ENCODE measurements at regions not wholly inside any gene's neighbourhood (a gene's known extent, or its start where the extent isn't known, plus 50 kb on each side); places are given as distances from the start of the nearest gene placed in this dataset.

DNA sequence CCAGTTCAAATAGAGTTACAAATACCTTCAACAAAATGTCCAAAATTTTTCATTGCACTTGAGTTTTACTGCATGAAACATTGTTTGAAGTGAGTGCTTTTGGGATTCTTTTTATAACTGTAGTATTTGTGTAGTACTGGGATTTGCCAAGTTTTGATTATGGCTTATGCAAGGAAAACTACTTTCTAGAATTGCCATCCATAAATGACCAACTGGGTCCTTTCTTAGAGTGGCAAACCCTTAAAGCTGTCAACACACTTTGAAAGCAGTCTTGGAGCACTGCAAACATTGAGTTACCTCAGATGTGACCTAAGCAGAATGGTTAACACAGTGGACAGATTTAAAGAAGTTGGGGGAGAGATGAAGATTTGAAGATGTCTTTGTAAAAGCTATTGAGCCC is 379.6 kb upstream of the ZNF608 start:
- Mint-ChIP-seq H3K27me3 (no peaks in the 10 kb centered on the region), H3K27ac (no peak overlapping the region), H3K4me3 (ENCODE audit: low read depth) (no peak overlapping the region)

DNA sequence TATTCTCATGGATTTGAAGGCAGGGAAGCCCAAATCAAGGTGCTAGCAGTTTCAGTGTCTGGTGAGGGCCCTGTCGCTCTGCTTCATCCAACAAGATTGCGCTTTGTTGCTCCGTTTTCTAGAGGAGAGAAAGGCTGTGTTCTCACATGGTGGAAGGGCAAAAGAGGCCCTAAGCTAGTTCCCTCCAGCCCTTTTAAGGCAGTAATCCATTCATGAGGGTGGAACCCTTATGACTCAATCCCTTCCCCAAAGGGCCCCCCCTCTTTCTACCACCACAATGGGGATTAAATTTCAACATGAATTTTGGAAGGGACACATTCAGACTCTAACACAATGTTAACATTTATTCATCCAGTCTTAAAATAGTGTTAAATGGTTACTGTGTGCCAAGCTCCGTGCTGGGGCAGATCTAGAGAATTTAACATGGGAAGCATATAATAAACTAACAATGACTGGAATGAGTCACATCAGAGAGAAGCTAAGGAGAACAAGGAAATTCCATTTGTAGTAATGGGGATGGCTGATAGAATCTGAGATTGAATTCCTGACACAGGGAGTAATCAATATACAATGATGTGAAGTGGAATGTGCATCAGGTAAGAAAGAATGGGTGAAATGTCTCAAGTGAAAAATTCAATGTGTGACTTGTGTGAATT is 382.8 kb upstream of the ZNF608 start:
- Mint-ChIP-seq H3K4me3 (ENCODE audit: low read depth) (no peak overlapping the region), H3K36me3 (ENCODE audit: insufficient read depth) (peaks cover 2% of the 10 kb centered on the region), H3K9me3 (ENCODE audit: low read depth) (peaks cover 6% of the 10 kb centered on the region), H3K27ac (no peak overlapping the region), H3K27me3 (no peaks in the 10 kb centered on the region), H3K4me1 (ENCODE audit: low read depth) (peaks cover 10% of the 10 kb centered on the region)
- no peak for DNase-seq (ENCODE audit: low spot score, unreplicated experiment)
- TF ChIP-seq, protein P1, sequence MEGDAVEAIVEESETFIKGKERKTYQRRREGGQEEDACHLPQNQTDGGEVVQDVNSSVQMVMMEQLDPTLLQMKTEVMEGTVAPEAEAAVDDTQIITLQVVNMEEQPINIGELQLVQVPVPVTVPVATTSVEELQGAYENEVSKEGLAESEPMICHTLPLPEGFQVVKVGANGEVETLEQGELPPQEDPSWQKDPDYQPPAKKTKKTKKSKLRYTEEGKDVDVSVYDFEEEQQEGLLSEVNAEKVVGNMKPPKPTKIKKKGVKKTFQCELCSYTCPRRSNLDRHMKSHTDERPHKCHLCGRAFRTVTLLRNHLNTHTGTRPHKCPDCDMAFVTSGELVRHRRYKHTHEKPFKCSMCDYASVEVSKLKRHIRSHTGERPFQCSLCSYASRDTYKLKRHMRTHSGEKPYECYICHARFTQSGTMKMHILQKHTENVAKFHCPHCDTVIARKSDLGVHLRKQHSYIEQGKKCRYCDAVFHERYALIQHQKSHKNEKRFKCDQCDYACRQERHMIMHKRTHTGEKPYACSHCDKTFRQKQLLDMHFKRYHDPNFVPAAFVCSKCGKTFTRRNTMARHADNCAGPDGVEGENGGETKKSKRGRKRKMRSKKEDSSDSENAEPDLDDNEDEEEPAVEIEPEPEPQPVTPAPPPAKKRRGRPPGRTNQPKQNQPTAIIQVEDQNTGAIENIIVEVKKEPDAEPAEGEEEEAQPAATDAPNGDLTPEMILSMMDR (IDR thresholded peaks at IDR 0.05; ENCODE audit: unreplicated experiment) = no peak

More for the DNA sequence above, 379.6 kb upstream of the ZNF608 start:
- Mint-ChIP-seq H3K36me3 (ENCODE audit: insufficient read depth) (peaks cover 1% of the 10 kb centered on the region), H3K4me1 (ENCODE audit: low read depth) (peaks cover 9% of the 10 kb centered on the region), H3K9me3 (ENCODE audit: low read depth) (peaks cover 6% of the 10 kb centered on the region)
- TF ChIP-seq, protein P1 (IDR thresholded peaks at IDR 0.05; ENCODE audit: unreplicated experiment) = no peak
- no peak for DNase-seq (ENCODE audit: low spot score, unreplicated experiment)

DNA sequence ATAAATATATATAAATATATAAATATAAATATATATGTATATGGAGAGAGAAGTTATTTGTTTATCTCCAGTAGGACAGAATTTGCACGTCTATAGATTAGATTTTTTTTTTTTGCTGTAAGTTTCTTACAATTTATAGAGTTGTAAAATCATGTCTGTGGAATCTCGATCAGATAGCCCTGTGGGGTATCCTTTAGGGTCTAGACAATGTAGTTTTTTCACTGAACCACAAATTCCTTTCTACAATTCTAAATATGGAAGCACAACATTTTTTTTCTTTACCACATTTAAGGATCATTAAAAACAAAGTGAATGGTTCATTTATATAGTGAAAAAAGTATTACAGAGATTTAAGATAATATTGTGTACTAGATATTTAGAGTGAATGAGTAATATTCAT is 384.2 kb upstream of the ZNF608 start:
- no peak for DNase-seq (ENCODE audit: low spot score, unreplicated experiment)
- H3K36me3 Mint-ChIP-seq (ENCODE audit: insufficient read depth) = peaks cover 2% of the 10 kb centered on the region
- no peaks in the 10 kb centered on the region for H3K27me3 Mint-ChIP-seq
- peaks cover 6% of the 10 kb centered on the region for H3K9me3 Mint-ChIP-seq (ENCODE audit: low read depth)
- no peak overlapping the region for H3K4me3 Mint-ChIP-seq (ENCODE audit: low read depth)
- TF ChIP-seq, protein P1 (IDR thresholded peaks at IDR 0.05; ENCODE audit: unreplicated experiment) = no peak
- peaks cover 13% of the 10 kb centered on the region for H3K4me1 Mint-ChIP-seq (ENCODE audit: low read depth)
- H3K27ac Mint-ChIP-seq = no peak overlapping the region

DNA sequence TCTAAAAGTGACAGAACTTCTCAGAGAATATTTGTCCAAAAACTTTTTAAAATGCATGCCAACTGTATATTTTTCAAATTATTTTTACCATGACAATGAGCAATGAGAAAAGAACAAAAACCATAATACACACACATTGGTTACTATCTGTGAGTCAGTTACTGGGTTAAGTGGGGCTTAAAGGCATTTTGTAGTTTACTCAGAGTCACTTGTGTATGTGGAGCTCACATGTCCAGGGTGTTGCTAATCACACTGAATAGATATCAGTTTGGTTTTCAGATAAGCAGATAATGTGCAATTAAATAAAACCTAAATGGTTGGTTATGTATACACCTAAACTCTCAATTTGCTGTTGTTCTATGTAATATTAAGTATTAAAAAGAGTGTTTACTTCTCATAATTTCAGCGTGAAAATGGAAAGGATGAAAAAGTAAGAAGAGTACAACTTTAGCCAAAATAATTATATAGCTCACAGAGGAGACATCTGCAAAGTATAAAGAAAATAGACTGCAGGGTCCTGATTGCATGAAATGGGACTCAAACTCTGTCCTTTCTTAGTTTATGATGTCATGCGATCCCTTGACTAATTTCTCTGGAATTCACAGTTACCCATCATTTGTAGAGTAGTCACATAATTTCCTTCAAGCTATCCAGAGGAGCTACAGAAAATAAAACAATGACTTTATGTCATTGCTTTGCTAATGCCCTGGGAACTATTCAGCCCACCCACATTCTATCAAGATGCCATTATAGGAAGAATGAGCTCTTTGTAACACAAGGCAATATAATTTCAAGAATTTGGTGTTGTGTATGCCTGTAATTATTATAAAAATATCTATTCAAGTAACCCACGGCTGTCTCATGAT is 388.0 kb upstream of the ZNF608 start:
- Mint-ChIP-seq H3K4me1 (ENCODE audit: low read depth) (peaks cover 12% of the 10 kb centered on the region), H3K27ac (no peak overlapping the region)
- DNase-seq (ENCODE audit: low spot score, unreplicated experiment) = no peak

DNA sequence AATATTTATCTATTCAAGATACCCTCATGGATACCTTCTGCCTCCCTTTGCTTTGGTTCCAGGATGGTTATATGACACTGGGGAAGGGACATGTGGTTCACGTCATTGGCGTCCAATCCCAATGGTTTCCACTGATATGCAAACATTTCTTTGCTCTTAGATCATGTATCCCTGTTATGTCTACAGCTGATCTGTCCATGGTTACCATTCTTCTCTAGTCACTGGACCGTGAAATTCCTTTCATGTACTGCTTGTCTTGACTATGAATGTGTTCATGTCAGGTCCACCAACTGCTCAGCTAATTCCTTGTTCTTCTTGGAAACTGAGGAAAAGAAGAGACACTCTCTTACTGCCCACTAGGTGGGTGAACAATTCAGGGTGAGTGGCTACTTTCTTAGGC is 391.1 kb upstream of the ZNF608 start:
- TF ChIP-seq, protein P1 (IDR thresholded peaks at IDR 0.05; ENCODE audit: unreplicated experiment) = no peak
- Mint-ChIP-seq H3K36me3 (ENCODE audit: insufficient read depth) (no peaks in the 10 kb centered on the region), H3K27me3 (no peaks in the 10 kb centered on the region), H3K9me3 (ENCODE audit: low read depth) (peaks cover 7% of the 10 kb centered on the region), H3K27ac (no peak overlapping the region), H3K4me3 (ENCODE audit: low read depth) (no peak overlapping the region), H3K4me1 (ENCODE audit: low read depth) (peaks cover 12% of the 10 kb centered on the region)
- DNase-seq (ENCODE audit: low spot score, unreplicated experiment) = no peak

More for the DNA sequence above, 388.0 kb upstream of the ZNF608 start:
- Mint-ChIP-seq H3K36me3 (ENCODE audit: insufficient read depth) (peaks cover 2% of the 10 kb centered on the region), H3K4me3 (ENCODE audit: low read depth) (no peak overlapping the region), H3K27me3 (no peaks in the 10 kb centered on the region), H3K9me3 (ENCODE audit: low read depth) (peaks cover 10% of the 10 kb centered on the region)
- TF ChIP-seq, protein P1 (IDR thresholded peaks at IDR 0.05; ENCODE audit: unreplicated experiment) = no peak
